HG02610 (cell line): ENCODE measurements at regions not wholly inside any gene's neighbourhood (a gene's known extent, or its start where the extent isn't known, plus 50 kb on each side); places are given as distances from the start of the nearest gene placed in this dataset.
A peak's percentile ranks its signal among the peaks of the same experiment; 100 is the strongest.
"Not testable (repeated sequence)": the region's sequence is repeated elsewhere in the genome, so short reads cannot be mapped to it uniquely, and the experiment has no call there.

Source experiments
- ATAC-seq: cut with Tn5 transposase; IDR thresholded peaks from one replicate; pipeline ENCODE4 v1.9.1; 2021; ENCODE audit warnings: mild to moderate bottlenecking, moderate library complexity; ENCODE audit not compliant: unreplicated experiment

DNA sequence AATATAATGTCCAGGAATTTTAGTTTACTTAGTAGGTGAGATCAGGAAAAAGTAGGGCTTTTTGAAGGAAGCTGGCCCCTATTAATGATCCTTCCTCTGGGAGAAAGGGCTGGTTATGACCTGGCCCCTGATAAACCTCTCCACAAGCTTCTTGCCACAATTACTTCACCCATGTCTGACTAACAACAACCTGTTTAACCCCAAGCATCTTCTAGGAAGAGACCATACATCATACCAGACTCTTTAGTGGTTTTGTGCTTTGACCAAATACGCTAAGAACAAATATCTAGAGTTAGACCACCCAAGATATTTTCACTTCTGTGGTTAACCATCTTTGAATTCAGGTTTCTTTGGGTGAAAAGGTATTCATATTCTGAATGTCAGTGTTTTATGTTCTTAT, 174.0 kb upstream of the SLC27A6 start:
- ATAC-seq: peak; percentile 79

DNA sequence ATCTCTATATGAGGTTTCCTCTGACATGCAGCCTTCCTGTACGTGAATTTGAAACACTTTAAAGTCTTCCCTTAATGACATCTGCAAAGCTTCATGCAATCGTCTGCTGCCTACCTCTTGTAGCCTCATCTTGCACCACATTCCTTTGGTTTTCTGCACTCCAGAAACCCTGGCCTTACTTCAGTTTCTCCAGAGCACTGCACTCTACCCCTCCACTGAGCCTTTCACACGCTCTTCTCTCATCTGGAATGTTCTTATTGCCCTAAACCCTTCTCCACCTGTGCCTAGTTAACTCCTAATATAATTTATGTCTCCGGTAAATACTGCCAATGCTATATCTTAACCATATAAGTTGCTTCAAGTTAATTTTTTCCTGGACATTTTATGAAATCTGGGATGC, 168.8 kb upstream of the SLC27A6 start:
- no peak for ATAC-seq

DNA sequence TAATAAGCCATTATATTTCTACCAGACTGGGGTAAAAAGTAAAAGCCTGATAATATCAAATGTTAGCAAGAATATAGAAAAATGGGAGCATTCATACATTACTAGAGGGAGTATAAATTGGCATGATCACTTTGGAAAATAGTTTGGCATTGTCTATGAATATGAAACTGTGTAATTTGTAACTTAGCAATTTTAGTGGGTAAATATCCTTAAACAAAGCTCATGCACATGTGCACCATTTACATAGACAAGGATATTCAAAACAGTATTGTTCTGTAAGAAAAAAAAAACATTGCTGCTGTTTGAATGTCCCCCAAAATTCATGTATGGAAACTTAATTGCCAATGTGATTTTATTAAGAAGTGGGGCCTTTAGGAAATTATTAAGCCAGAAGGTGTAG, 166.4 kb upstream of the SLC27A6 start:
- no peak for ATAC-seq

DNA sequence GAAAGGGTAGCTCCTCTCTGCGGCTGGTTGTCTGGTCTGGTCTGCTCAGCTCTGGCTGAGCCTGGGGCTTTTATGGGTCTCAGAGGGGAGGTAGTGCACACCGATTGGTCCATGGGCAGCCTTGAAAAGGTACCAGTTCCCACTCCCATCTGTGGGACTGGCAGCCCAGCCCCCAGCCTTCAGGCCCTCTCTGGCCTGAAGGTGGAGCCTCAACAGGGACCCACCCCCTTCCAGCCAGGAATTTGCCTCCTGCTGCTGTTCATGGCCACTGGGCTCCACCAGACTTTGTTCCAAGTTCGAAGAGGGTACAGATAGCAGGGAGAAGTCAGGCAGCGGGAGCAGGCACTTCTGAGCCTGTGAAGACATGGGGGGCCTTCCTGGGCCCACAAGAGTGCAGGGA, 165.3 kb upstream of the SLC27A6 start:
- no peak for ATAC-seq

DNA sequence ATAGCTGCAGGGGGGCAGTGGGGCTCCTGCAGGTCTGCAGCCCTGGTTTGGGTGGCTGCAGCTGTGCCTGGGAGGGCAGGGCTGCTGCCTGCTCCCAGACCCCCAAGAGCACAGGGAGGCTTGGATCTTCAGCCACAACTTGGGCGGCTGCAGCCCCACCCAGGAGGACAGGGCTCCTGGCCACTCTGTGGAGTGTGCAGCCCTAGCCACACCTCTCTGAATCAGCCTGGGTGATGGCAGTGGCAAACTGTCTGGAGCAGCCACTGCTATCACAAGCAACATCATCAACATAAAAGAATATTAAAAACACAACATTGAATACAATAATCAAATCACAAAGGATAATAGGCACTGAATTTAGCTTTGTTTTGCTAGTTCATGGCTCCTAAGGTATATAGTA, 164.9 kb upstream of the SLC27A6 start:
- no peak for ATAC-seq

DNA sequence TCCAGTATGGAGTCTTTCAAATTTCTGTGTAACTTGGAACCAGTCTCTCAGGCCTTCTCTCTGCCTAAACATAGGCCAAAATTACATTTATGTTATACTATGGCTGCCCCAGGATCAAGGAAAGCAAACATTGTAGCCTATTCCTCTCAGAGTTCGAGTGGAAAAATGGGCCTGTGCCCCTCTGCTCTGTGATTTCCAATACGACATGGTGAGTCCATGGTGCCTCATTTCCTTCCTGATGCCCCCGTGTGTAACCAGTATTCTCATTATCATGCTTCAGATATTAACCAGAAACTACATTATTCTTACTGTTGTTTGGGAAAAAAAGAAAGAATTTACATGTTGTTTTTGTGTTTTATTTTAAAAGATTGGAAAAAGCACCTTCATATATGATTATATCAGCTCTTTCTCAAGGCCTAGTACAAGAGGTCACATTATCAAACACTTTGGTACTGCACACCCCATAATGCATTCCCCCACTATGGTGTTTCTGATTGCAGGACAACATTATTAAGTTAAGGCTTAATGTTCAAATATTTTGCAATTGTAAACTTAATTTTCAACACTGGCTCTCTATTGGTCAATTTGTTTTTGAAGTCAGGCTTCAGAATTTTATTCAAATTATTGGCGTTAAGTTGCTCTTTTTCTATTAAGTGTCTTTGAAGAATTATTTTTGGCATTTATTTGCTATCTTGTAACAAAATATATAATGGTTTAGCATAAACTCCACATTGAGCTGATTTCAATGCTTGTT, 151.8 kb upstream of the SLC27A6 start:
- ATAC-seq: no peak

DNA sequence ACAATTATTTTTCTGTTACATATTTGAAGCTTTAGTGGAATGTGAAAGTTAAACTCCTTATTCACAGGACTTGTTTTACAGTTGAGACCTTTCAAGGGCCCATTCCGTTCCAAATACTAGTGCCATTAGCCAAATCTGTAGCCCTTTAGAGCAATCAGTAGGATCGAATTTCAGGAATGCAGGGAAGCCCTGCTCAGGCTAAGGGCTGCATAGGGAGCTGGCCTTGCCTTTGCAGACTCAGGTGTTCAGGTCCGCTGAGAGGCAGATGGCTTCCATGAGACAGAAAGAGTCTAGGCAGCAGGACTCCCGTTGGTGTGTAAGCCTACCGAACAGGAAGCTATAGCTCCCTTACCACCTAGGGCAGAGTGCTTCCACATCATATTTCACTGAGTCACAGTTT, 150.1 kb upstream of the SLC27A6 start:
- no peak for ATAC-seq

DNA sequence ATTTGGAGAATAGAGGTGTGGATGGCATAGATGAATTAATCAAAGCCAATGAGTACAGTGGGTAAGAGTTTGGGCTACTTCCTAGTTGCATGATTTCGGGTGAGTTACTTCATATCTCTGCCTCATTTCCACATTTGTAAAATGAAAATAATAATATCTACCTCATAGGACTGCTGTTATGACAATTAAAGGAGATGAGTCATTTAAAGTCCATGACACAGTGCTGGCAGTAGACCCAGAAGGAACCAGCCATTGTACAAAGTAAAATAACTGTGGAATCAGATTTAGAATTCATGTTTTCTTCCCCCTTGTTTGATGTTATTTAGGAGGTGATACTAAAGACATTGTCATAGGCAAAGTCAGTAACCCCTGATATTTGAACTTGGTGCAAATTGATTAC, 139.5 kb upstream of the SLC27A6 start:
- ATAC-seq: no peak

DNA sequence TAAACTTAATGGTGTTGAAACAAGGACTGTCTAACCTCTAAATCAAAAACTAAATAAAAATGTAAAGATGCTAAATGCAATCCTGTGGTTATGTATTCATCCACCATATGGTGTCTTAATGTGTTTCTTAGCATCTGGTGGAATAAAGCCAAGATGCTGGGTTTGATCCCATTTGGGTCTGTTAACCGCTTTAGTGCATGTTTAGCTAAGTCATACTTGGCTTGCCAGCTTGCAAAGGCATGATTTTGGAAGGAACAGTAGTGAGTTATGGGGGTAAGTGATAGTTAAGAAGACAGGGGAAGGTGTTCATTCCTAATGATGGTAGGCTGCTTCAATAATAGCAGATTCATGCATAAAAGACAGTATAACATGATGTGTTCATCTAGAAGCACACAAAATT, 139.0 kb upstream of the SLC27A6 start:
- ATAC-seq: no peak

DNA sequence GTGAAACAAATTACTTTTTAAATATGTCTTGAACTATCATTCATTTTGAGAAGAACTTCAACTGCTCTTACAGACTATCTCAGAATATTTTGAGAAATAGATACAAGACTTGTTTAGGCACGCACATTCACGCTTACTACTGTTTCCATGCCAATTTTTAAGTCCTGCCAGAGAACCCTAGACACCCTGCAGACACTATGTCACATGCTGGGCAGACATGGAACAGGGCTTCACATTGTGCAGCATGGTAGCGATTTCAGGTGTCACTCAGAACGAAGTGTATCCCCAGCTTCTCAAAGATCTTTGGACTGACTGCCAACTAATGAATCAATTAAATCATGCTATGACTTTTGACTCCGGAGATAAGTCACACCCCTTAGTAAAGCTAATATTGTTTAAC, 128.7 kb upstream of the SLC27A6 start:
- no peak for ATAC-seq

DNA sequence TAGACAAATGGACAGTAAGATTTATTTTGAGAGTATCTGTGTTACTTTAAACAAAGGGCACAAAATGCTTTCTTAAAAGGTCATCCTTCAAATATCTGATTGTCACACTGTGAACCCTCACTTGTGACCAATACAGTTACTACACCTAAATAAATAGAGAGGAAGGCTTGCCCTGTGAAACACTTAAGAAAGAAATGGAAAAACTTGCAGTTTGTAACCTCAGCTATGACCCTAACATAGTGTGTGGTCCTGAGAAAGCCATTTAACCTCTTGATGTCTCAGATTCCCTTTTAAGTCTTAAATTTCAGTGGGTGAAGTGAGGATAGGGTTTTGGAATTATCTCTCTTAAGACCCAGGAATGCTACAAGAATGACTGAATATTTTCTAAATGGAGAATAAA, 126.7 kb upstream of the SLC27A6 start:
- ATAC-seq: no peak

DNA sequence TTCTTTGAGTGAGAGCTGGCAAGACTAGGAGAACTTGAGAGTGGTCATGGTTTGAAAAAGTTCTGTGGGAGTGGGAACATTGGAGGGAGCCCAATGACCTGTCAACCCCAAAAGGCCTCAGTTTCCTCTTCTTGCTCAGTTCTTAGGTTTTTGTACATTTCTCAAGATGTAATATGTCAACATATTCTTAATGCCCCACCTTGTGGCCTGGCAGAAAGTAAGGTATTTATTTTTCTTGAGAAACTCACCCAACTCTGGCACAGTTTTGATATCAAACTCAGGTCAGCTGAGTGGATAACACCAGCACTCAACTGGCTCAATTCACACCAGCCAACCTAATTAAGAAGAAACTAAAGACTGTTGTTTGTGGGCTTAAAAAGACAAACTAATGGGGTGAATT, 123.0 kb upstream of the SLC27A6 start:
- no peak for ATAC-seq

DNA sequence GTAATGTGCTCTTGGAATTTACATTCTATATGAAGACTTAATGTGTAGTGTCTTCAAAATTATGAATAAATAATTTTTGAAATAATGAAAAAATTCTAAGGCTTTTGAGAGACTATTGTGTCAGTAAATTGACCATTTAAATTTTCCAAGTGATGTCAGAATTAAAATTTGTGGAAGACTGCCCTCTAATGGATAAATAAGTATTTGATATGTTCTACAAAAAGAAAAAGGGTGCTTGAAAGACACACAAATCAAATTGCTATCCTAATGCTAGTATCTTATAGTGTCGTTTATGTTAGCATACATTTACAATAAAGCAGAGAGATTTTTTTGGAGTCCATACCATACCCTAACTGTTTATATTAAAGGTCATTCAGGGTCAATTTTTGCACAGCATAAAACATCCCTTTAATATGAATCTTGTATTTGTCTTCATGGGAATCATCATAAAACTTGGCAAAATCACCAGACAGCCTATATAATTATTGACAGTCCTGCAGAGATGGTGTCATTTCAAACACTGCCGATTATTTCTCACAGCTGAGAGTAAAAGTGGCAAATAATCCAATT, 120.8 kb upstream of the SLC27A6 start:
- no peak for ATAC-seq

DNA sequence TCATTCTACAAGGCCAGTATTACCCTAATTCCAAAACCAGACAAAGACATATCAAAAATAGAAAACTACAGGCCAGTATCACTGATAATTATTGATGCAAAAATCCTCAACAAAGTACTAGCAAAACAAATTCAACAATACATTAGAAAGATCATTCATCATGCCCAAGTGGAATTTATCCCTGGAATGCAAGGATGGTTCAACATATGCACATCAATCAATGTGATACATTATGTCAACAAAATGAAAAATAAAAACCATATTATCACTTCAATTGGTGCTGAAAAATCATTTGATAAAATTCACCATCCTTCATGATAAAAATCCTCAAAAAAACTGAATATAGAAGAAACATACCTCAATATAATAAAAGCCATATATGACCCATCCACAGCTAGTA, 115.2 kb upstream of the SLC27A6 start:
- ATAC-seq: no peak

DNA sequence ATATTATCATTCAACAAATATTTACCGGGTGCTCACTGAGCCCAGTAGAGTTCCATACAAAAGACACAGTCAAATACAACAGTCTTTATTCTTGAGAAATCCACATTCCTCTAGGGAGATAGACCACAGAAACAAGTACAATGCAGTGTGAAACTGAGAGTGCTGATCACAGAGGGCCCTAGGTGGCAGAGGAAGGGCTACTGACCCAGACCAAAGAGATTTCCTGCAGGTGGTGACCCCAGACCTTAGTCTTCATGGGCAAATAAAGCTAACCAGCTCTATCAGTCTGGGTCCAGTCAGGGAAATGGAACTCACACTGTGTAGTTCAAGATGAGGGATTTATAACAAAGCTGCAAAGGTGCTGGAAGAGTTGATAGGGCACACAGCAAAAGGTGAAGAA, 110.4 kb upstream of the SLC27A6 start:
- no peak for ATAC-seq

DNA sequence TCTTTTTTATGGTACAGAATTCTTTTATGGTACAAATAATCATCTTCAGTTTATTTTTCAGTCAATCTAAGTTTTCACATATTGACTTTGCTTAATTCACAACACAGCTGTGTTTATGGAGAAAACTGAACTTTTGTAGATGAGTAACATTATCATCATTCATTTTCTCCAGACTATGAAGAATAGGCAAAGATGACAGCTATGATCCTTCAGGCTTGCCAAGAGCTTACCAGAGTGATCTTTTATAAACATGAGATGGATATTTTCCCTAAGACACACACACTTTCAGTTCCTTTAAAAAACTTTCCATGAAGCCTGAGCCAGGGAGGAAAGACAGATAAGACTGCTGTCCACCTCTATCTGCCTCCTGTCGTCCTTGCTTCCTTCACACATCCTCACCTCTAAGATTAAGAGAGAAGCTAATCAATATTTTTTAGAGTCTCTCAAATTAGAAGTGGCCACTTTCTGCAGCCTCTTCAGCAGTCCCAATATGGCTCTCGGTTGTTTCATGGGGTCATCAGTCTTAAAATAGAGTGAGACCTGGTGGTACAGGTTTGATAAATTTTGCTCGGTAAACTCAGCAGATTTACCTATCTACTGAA, 108.1 kb upstream of the SLC27A6 start:
- no peak for ATAC-seq

DNA sequence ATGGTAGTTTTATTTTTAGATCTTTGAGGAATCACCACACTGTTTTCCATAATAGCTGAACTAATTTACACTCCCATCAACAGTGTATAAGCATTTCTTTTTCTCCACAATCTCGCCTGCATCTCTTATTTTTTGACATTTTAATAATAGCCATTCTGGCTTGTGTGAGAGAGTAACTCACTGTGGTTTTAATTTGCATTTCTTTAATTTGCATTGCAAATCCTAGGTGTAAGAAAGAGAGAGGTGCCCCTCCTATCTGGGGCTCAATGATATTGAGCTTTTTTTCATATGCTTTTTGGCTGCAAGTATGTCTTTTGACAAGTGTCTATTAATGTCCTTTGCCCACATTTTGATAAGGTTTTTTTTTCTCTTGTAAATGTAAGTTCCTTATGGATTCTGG, 106.3 kb upstream of the SLC27A6 start:
- ATAC-seq: no peak

DNA sequence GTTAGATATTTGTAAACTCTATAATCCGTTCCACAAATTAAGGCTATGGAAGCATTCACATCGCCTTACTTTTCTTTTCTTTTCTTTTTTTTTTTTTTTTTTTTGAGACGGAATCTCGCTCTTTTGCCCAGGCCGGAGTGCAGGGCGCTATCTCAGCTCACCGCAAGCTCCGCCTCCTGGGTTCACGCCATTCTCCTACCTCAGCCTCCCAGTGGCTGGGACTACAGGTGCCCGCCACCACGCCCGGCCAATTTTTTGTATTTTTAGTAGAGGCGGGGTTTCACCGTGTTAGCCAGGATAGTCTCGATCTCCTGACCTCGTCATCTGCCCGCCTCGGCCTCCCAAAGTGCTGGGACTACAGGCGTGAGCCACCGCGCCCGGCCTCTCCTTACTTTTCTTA, 104.1 kb upstream of the SLC27A6 start:
- not testable (repeated sequence) for ATAC-seq

DNA sequence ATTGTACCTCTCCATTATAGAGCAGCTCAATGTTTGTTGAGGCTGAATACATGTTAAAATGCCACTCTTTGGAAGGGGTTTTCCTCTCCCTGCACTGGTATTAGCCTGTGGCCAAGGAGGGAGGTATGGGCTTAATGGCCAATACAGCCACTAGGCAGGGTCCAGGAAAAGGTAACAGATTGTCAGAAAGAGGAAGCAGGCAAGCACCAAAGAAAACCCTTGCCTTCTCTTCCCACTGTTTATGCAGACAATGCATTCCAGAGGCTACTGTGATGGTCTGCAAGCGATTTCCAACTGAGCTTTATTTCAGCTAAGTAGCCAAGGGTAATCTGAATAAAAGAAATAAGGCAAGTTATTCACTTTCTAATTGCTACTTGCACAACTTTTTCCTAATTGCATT, 95.3 kb upstream of the SLC27A6 start:
- ATAC-seq: no peak

DNA sequence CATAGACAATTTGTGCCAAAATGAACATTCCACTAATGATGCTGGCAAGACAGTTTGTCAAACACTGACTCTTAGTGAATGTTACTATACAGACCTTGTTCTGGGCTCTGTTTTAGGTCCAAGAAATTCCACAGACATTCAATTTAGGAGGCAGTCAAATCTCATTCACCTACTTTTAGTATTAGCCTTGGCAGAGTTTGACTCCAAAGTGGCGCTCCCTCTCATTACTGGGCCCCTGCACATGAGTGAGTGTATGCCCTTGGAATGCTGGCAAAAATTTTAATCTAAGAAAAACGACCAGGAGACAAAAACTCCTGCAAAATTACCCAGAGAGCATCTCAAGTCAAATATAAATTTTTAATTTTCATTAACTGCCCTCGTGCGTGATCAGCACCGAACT, 94.9 kb upstream of the SLC27A6 start:
- no peak for ATAC-seq

DNA sequence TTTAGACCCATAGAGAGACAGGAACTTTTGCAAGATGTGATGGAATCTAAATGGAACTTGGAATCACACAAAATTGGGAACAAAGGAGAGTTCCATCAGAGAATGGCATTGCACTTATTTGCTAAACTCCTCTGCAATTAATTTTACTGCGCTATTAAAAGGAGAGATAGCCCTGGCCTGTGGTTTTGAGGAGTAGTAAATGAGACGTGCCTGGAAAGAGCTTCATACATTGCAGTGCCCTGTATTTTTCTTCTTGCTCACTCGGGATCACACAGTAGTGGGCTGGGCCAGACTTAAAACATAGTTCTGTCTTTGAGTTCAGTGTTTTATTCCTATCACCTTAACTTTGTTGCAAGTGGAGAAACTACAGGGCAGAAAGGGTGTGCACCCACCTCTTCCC, 94.4 kb upstream of the SLC27A6 start:
- ATAC-seq: no peak

DNA sequence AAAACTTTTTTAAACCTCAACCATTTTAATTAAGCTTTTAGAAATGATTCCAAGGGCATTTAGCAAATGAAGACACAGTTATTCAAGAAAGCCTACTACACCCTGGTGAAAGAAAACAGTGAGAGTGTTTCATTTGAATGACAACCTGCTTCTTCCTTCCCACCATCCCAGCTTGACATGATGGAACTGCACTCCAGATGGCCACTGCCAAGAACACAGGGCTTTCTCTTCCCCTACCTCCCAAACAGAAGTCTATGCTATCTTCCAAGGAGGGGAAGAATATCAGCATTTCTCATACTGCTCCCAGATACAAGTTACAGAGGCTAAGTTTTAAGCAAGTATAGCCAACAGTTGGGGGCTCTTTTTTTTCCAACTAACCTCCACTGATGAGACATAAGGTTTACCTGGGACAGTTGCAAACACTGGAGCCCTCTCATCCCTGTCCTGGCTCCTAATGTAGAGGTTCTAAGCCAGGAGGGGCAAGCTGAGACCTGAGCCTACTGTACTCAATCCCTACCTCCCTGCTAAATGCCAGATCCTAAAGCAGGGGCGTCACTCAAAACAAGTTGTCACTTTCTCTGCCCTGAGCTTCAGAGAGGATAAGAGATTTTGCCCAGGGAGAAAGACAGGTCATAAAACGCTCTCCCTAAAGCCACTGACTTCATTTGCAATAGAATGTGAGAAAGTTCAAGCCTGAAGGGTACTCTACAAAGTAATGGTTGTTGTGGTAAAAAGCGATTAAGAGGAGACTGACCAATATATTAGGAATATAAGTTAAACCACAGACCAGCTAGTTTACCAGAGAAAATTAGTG, 88.5 kb upstream of the SLC27A6 start:
- no peak for ATAC-seq
